GM18861 (cell line): ENCODE measurements at regions not wholly inside any gene's neighbourhood (a gene's known extent, or its start where the extent isn't known, plus 50 kb on each side); places are given as distances from the start of the nearest gene placed in this dataset.

Experiments used
- ATAC-seq: cut with Tn5 transposase; IDR thresholded peaks from one replicate; pipeline ENCODE4 v1.9.1; 2021; ENCODE audit not compliant: unreplicated experiment

DNA sequence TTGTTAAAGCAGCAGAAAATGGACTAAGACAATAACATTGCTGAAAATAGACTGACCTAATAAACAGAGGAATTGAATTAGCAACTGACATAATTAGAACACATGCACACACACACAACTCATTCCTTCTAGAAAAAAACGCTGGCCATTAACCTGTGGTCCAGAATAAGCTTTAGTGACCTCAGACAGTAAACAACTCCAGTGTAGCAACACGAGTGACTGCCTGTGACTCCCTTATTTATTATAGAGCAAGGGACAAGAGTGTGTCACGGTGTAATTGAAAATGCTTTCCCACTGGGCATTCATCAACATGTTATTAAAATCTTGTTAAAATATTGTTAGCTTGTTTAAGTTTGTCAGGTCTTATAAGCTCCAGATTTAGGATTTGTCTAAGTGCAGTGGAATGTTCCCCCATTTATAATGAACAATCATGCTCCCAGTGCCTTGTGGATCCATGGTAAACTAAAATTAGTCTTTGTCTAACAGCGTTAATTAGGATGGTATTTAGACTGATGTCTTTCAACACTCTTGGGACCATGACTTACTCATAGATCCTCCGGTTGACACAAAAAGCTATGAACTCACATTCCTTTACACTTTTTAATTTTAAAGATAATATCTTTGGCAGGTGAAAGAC lies 111.7 kb upstream of the IRS2 start:
- ATAC-seq, result no peak

DNA sequence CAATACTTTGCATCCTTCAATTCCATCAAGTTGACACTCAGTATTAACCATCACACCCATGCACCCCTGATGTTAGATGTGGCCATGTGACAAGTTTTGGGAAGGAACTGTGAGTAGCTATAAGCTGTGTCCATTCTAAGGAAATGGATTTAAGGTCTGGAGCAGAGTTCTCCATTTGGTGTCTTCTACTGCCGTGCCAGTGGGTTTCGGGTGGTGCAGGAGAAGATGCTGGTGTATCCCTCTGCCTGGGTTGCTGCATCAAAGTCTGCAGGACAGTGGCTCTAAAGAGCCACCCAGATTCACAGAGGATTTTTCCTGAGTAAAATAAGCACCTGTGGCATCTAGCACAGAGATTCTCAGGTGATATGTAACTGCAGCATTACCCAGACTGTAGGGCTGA lies 105.7 kb upstream of the IRS2 start:
- no peak for ATAC-seq

DNA sequence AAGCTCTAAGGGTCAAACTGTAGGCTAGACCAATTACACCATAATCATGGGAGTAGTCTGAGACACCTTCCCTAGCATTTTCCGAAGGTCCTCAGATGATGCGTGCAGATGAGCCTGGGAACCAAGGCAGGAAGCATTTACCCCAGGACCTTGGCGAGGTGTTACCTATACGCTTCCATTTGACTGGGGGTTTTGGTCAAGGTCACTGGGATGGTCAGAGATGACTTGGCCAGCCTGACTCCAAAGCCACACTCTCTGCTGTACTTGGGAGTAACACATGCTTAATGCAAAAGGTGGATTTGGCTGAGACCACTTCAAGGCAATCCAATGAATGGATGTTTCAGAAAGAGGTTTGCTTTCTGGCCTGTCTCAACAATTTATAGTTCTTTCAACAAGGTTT lies 98.9 kb upstream of the IRS2 start:
- ATAC-seq, result no peak

DNA sequence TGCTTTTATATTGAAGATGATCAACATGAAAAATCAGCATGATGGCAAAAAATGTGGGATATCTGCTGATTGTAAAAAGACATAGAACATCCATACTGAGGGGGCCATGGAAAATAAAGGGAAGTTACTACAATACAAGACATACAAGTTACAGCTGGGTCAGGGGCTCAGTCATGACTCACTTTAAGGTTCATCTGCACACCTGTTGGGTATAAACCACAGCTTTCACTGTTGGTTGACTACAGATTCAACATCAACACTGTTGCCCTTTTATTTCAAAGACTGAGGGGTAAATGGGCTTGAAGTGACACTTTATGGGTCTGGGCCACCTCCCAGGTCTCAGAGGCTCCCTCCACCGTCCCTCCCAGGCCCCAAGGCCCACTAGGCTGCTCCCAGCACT lies 98.1 kb upstream of the IRS2 start:
- ATAC-seq, result no peak

DNA sequence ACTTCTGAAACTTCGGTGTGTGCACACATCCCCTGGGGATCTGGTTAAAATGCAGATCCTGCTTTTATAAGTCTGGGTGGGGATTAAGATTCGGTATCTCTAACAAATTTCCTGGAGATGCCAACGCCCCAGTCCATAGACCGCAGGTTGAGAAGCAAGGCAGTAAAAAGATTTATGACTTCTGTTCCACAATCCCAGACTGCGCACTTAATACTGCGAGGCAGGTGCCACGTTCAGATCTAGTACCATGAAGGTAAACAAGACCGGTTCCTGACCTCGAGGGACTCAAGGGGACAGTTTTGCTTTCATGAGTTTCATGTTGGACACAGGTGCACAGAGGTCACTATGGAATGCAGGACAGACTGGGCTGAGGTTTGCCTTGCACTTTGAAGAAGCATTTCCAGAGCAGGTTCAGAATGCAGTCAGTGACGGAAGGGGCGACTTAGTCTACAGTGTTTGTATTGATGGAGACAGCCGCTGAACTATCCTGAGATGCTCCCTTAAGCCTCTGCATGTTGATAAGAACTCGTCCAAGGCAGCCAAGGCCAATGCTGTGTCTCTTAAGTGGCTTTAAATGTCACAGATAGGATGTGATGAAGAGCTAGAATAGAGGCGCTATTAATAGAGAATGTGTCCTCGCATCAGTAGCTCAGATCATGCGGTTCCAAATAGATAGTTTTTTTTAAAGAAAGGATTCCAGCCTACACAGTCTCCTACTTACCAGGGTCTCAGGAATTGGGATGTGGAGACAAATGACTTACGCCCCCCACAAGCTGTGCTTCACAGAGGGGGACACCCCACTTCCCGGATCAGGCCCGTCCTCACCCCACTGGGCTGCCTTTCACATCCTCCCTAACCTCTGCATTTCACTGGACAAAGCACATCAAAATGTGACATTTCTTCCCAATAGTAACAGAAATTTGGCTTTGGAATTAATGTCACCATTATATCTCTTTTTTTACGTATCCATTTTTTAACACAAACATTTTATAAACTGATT lies 97.1 kb upstream of the IRS2 start:
- no peak for ATAC-seq

DNA sequence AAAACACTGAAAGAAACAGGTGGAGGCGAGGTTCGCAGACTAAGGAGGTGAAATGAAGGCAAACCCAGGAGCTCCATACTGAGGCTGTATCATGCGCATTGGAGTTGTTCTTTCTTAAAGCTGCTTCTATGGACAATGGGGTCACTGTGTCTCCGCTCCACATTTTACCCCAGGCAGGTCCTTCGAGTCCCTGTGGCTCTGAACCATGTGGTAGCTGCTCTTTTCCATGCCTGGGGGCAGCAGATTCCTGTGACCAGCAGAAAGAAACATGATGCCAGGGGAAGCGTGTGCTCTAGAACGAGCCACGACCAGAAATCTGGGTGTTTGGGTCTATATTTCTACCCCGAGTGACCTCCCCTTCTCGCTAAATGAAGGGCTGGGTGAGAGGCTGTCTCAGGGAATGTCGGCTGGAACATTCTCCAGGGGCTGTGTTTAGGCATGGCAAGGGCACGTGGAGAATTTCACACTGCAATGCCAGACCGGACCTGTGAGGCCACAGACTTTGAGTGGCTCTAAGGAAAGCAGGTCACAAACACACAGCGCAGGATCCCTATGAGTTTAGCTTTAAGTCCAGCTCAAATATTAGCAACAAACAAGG lies 95.7 kb upstream of the IRS2 start:
- ATAC-seq, result no peak

DNA sequence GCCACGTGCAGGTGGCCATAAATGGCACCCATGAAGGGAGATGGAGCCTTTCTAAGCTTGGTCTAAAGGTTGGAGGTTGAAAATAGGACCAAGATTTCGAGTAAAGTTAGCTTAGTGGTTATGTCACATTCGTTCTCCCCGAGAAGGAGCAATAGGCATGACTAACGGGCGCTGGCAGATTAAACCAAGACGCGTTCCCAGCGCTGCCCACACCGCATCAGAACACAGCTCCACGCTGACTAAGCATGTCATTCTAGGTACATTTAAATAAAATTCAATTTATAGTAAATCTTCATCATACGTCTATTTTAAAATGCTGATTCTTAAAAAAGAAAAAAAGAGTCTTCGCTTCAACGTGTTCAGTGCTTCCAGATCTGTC lies 95.0 kb upstream of the IRS2 start:
- ATAC-seq, result no peak

DNA sequence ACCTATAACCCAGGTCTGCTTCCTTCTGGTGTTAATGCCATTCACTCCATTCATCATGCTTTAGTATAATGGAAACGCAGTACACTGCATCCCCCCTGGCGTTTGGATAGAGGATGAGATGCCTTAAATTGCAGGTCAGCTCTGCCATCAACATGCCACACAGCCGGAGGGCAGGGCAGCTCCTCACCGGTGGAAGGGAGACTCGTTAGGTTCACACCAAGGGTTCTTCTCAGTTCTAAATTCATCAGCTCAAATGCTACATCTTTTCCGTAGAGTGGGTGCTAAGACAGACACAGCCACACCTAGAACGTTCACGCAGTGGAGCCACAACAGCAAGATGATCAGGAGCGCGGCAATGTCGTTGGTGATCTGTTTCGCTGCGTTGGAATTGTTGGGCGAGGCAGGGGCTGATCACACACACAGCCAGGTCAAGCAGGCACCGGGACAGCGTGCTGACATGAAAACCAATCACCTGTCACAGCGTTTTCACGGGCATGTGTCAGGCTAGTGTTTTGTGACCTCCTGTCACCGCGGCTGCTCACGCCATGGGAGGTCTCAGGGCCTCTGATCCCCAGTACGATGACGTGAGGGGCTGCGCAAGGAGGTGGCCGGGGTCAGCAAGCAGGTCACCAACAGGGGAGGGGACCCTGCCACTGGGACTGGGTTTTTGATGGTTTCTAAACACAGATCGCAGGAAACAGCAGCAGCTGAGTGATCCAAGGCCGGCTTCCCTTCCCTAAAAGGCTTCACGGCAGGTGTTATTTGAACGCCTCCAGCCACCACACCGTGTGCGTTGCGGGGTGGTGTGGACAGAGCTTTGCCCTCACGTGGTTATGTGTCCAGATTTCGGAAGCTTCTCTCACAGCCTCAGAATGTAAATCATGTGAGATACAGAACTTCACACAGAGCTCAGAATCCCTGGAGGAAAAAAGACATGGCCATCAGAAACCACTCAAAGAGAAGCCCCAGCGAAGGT lies 94.3 kb upstream of the IRS2 start:
- no peak for ATAC-seq

DNA sequence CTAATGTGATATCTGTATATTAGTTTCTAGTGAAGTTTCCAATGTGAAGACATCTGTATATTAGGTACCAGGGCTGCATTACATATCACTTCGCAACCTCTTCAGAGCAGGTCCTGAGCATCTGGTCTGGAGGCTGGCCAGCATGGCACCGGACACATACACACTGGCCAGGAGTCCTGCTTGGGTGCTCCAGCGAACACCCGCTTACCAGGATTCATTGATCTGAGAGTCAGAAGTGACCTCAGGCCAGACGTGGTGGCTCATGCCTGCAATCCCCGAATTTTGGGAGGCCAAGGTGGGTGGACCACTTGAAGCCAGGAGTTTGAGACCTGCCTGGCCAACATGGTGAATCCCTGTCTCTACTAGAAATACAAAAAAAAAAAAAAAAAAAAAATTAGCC lies 93.0 kb upstream of the IRS2 start:
- ATAC-seq, result no peak

DNA sequence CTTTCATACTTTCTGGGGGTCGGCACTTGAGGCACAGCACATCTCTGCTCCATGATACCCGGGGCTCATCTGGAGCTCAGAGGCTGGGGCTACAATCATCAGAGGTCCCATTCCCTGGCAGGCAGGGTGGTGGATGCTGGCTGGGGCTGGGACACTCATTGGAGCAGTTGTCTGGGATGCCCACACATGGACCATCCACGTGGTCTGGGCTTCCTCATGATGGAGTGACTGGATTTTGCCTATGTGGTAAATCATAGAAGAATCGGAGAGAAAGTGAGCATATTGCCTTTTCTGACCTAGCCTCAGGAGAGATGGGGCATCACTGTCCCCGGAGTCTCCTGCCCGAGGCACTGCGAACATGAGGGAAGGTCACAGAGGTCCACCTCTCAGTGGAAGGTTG lies 91.4 kb upstream of the IRS2 start:
- ATAC-seq, result no peak

DNA sequence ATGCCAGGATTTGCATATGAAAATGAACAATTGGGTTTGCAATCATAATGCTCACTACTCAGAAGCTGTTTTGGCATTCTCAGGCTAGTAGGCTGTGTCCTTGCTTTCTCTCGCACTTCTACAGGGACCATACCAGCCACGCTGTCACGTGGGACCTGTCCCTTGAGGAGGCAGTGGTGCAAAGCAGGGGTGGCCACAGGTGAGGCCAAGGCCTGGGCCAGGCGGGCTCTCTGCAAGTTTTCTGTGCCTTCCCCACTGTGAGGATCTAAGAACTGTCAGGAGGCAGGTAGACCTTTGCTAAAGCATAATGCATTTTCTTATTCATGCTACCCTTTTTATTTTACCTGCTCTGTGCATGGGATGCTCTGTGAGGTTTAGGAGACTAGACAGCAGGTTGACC lies 89.4 kb upstream of the IRS2 start:
- no peak for ATAC-seq

DNA sequence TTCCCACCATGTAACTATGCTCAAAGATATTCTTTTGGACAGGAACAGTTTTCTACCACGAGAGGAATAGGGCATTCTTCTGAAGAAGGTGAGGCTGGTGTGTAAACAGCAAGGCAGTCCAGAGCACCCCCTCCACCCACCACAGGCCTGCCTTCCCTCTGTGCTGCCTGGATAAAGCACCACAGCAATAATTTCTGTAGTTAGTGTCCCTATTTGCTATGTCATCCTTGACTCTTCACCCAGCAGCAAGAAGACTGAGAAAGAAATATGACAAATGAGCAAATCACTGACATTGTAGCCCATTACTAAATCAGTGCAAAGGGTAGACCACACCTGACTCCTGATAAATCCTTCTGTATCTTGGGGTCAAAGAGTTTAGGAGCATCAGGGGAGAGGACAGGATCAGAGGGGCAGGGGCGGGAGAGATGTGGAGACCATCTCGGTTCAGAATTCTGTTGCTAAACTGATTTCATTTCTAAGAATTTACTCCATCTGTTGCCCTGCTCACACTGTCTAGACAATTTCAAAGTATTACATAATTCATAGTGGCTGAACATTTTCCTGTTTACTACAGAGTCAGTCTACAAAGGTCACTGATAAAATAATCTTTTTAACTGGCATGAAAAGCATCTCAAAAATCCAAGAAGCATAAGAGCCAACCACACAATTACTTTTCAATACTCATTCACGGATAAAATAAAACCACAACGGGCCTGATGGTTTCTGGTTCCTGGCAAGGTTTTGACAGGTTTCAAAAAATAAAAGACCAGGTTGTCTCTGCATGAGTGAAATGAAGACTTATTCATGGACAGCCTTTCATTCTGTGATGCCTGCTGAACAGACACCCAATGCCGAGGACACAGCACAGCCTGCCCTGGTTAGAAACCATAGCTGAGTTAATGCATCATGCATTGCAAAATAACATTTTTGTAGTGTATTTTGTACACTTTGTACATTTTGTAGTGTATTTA lies 88.4 kb upstream of the IRS2 start:
- ATAC-seq, result no peak

DNA sequence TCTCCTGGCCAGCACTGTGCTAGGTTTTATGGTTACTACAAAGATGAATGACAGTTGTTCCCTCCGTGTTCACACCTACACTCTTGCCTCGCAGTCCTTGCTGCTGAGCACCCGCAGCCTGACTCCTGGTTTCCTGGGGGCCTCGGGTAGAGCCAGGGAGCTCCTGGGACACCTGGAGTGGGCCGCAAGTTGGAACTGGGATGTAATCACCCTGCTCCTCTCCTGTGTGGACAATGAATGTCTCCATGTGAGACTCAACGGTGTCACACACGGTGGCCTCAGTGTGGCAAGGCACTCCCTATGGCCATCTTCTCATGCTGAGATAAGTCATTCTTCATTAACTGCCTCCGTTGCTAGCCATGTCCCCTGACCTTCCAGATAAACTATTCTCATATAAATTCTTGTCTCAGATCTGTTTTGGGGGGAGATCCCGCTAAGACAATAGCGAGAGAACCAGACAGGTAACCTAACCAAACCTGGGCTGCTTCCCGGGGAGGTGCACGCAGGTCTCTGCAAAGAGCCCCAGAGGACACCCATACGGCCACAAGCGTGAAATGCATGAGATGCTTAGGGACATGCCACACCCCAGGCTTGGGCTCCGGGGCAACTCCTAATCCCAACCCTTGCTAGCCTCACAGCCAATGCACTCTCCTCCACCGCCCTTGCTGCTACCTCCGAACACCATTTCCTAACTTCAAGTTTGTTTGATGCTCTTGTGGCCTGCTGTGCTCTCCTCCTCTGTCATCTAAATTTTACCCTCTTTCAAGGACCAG lies 87.2 kb upstream of the IRS2 start:
- no peak for ATAC-seq

DNA sequence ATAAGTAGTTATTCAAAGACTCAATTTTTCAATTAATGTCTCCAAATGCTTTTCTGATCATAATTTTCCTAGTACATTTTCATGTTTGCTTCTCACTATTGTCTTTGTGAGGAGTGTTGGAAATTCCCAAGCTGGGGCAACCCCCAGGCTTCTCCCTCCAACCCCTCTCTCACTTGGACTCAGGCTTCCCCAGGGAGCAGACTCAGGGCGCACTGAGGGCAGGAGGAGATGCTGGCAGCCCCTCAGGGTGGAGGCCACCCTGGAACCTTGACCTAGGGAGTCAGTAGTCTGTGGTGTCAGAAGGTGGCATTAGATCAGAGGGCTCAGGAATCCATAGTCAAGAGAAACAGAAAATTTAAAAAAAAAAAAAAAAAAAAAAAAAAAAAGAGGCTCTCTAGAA lies 86.5 kb upstream of the IRS2 start:
- ATAC-seq, result no peak

DNA sequence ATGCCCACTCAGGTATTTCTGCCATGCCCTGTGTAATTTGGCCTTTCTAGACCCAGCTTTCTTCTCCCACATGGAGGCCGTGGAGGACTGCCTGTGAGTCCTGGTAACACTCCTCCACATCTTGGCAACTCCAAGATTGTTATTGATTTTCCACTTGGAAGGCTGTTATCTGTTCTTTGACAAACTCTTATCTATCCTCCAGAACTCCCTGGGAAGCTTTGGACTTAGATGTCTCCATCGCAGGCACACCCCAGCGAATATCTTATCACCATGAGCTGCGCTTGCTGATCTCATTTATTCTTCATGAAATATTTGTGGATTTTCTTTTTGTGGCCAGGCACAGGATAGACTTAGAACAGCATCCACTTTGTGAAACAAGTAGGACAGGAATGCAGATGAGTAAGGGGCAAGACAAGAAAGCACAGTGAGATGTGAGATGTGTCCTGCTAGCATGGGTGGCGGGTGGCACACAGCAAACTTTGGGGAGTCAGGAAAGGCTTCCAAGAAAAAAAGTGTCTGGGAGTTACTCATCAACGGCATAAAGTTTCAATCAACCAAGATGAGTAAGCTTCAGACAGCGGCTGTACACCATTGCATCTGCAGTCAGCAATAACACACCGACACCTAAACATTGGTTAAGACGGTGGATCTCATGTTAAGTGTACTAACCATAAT lies 84.5 kb upstream of the IRS2 start:
- ATAC-seq, result no peak

DNA sequence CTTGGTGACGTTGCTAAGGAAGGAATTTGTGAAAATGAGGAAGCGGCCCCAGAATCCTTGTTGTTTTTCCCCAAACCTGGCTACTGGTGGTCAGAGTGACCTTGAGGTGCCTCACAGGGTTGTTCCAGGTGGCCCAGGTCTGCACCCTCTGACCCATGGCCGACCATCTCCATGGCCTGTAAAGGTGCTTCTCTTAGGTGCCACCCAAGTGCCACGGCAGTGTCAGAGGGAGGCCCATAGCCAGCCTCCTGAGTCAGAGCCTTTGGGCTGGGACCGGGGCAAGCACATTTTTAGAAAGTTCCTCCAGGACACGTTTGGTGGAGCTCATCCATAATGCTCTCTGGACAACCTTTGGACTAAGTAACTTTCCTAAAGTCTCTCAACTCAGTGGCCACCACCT lies 83.9 kb upstream of the IRS2 start:
- no peak for ATAC-seq

DNA sequence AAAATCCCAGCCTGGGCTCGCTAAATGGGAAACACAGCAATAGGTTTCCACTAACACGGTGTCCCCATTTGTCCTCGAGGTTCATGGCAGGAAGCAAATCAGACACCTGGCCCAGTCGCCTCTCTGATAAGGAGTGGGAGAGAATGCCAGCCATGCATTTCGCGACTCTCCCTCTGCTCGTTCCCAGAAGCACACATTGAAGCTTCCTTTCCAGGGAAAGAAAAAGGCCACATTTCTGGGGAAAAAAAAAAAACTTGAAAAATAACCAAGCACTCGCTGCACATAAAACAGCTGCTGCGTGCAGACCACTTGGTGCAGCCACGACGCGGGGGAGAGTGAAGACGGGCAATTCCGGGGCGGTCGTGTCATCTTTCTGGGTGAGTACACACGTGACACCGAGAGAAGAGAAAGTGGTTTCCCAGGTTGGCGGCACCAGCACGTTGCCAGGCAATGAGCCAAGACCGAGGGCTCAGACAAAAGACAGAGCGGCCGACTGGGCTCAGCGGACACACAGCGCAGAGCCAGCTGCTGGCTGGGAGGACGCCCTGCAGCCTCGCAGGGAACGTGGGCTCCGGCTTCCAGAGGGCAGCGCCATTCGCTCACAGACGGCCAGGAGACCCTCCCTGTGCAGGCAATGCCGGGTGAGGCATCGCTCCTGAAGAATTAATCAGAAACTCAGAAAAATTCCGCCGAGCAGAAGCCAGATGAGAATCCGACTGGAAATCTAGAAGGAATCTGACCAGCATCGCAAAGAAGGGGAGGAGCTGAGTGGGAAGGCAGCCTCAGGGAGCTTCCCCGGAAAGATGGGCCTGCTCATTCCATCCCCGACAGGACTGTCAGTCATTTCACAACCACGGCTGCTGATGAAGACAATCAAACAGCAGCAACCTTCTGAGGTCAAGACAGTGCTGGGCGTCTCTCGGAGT lies 83.2 kb upstream of the IRS2 start:
- no peak for ATAC-seq
